Chondrocyte (in vitro differentiated cells): ENCODE measurements at regions not wholly inside any gene's neighbourhood (a gene's known extent, or its start where the extent isn't known, plus 50 kb on each side); places are given as distances from the start of the nearest gene placed in this dataset.

Experiments
- DNase-seq: peaks from one replicate; pipeline ENCODE4 v3.0.0; 2021; ENCODE audit warnings: mixed read lengths, low spot score
- H3K27ac Mint-ChIP-seq: one replicate; pipeline ENCODE4 v1.8.0; 2021; ENCODE audit warnings: mild to moderate bottlenecking, moderate library complexity, mixed read lengths; ENCODE audit not compliant: unreplicated experiment
- H3K27me3 Mint-ChIP-seq: 2 replicates; pipeline ENCODE4 v1.8.0; 2021; ENCODE audit warnings: low read depth, mixed read lengths
- H3K36me3 Mint-ChIP-seq: 2 replicates; pipeline ENCODE4 v1.8.0; 2021; ENCODE audit warnings: low read depth, mixed read lengths
- H3K4me1 Mint-ChIP-seq: 2 replicates; pipeline ENCODE4 v1.8.0; 2021; ENCODE audit warnings: low read depth, mild to moderate bottlenecking, mixed read lengths
- H3K4me3 Mint-ChIP-seq: one replicate; pipeline ENCODE4 v1.8.0; 2021; ENCODE audit warnings: mild to moderate bottlenecking, moderate library complexity, mixed read lengths; ENCODE audit not compliant: unreplicated experiment
- H3K9me3 Mint-ChIP-seq: 2 replicates; pipeline ENCODE4 v1.8.0; 2021; ENCODE audit warnings: low read depth, mixed read lengths
- CTCF ChIP-seq: fragments of 200-600 bp; sonication (generic); IDR thresholded peaks from 2 replicates; pipeline ENCODE4 v1.5.0; 2021; ENCODE audit warnings: antibody characterized with exemption, mild to moderate bottlenecking, moderate library complexity

GRCh38 chr1:60596791-60597750, 485.3 kb upstream of the NFIA start:
- no peak for DNase-seq
- peaks cover 29% of the 10 kb centered on the region for H3K4me1 Mint-ChIP-seq
- TF ChIP-seq CTCF: no peak

GRCh38 chr1:60591583-60591982, 490.8 kb upstream of the NFIA start:
- no peaks in the 10 kb centered on the region for H3K27me3 Mint-ChIP-seq

More at GRCh38 chr1:60596791-60597750, 485.3 kb upstream of the NFIA start:
- H3K27me3 Mint-ChIP-seq: no peaks in the 10 kb centered on the region
- no peak overlapping the region for H3K4me3 Mint-ChIP-seq
- no peak overlapping the region for H3K27ac Mint-ChIP-seq
- H3K9me3 Mint-ChIP-seq: peaks cover 9% of the 10 kb centered on the region
- H3K36me3 Mint-ChIP-seq: no peaks in the 10 kb centered on the region

GRCh38 chr1:60589916-60590315, 492.4 kb upstream of the NFIA start:
- TF ChIP-seq CTCF: no peak
- peaks cover 6% of the 10 kb centered on the region for H3K9me3 Mint-ChIP-seq
- no peak overlapping the region for H3K27ac Mint-ChIP-seq
- peaks cover 2% of the 10 kb centered on the region for H3K36me3 Mint-ChIP-seq
- DNase-seq: no peak
- peaks cover 14% of the 10 kb centered on the region for H3K4me1 Mint-ChIP-seq
- no peak overlapping the region for H3K4me3 Mint-ChIP-seq
- no peaks in the 10 kb centered on the region for H3K27me3 Mint-ChIP-seq

More at GRCh38 chr1:60591583-60591982, 490.8 kb upstream of the NFIA start:
- Mint-ChIP-seq H3K27ac (no peak overlapping the region), H3K9me3 (peaks cover 5% of the 10 kb centered on the region), H3K4me3 (no peak overlapping the region), H3K4me1 (peaks cover 14% of the 10 kb centered on the region), H3K36me3 (no peaks in the 10 kb centered on the region)
- no peak for TF ChIP-seq CTCF
- no peak for DNase-seq

DNA sequence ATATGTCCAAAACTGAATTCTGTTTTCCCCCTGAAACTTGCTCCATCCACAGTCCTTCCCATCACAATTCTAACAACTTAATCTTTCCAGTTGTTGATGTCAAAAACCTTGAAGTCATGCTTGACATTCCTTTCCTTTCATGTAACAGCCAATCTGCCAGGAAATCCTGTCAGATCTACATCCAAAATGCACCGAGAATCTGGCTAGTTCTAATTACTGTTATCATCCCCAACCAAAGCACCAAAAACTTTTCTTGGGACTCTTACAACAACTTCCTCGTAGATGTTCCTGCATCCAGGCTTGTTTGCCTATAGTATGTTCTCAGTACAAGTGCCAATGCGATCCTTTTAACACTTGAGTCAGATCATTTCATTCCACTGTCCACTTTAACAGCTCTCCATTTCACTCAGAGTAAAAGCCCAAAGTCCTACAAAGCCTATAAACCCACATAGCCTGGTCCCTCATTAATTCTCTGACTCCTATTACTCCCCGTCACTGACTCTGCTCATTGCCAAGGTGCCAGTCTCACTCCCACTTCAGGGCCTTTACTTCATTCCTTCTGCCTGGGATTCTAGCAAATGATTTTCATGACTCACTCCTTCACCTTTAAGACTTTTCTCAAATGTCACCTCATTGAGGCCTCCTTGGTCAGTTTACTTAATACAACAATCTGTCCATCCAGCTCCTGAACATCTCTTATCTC, 493.2 kb upstream of the NFIA start:
- Mint-ChIP-seq H3K4me3 (no peak overlapping the region), H3K4me1 (peaks cover 14% of the 10 kb centered on the region), H3K27me3 (no peaks in the 10 kb centered on the region), H3K9me3 (peaks cover 12% of the 10 kb centered on the region), H3K36me3 (peaks cover 2% of the 10 kb centered on the region), H3K27ac (peak overlapping the region; percentile 5)
- DNase-seq: no peak
- TF ChIP-seq CTCF: no peak

DNA sequence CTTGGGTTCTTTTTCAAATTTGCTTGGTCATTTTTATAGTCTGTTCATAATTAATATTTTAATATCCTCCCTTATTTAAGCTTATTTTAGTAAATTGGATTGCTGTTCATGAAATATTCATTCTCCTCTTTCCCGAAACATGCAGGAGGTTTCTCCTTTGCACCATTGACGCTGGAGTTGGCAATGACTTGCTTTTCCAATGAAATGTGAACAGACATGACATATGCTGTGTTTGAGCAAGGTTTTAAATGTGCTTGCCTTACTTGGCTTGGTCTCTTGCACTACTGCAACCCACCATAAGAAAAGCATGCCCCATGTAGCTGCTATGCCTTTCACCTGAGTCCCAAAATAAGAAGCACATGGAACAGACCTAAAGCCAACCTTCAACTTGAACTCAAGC, 498.0 kb upstream of the NFIA start:
- H3K4me3 Mint-ChIP-seq: no peak overlapping the region
- no peak for DNase-seq
- H3K9me3 Mint-ChIP-seq: peaks cover 23% of the 10 kb centered on the region
- peaks cover 14% of the 10 kb centered on the region for H3K4me1 Mint-ChIP-seq
- H3K36me3 Mint-ChIP-seq: peaks cover 11% of the 10 kb centered on the region
- TF ChIP-seq CTCF: no peak
- no peaks in the 10 kb centered on the region for H3K27me3 Mint-ChIP-seq
- H3K27ac Mint-ChIP-seq: no peak overlapping the region
